HG02943 (cell line): ENCODE measurements at regions not wholly inside any gene's neighbourhood (a gene's known extent, or its start where the extent isn't known, plus 50 kb on each side); places are given as distances from the start of the nearest gene placed in this dataset.

ENCODE experiments used
- ATAC-seq: cut with Tn5 transposase; IDR thresholded peaks from one replicate; pipeline ENCODE4 v1.9.1; 2021; ENCODE audit warnings: mild to moderate bottlenecking, low read depth, moderate library complexity; ENCODE audit not compliant: unreplicated experiment

DNA sequence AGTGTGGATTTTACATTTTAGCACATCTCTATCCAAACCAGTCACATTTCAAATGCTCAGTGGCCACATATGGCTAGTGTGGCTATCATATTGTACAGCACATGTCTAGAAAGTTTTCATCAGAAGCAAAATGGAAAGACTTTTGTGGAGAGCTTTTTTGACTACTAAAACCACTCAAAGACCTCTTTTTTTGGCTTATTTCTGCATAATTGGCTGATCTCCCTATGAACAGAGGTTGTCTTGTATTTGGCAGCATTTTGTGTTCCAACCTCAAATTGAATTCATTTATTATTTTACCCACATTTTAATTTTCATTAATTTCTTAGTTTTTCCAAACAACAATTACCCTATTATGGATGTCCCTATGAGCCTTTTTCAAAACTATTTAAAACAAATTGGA, 395.7 kb downstream of the TLE1 start:
- ATAC-seq, result no peak

DNA sequence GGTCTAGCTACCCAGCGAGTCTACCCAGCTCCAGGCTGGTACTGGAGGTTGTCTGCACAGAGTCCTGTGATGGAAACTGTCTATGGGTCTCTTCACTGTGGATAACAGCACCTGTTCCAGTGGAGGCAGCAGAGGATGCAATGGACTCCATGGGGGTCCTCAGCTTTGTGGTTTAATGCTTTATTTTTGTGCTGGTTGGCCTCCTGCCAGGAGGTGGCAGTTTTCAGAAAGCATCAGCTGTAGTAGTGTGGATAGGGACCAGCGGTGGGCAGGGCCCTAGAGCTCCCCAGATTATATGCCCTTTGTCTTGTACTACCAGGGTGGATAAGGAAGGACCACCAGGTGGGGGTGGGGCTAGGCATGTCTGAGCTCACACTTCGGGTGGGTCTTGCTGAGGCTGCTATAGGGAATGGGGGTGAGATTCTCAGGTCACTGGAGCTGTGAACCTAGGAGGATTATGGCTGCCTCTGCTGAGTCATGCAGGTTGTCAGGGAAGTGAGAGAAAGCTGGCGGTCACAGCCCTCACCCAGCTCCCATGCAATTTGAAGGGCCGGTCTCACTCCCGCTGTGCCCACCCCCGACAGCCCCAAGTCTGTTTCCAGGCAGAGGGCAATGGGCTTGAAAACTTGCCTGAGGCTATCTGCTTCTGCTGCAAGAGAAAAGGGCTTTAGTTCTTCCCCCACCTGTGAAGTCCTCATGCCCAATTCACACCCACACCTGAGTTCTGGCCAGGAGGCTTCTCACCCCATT, 397.1 kb downstream of the TLE1 start:
- ATAC-seq, result no peak

DNA sequence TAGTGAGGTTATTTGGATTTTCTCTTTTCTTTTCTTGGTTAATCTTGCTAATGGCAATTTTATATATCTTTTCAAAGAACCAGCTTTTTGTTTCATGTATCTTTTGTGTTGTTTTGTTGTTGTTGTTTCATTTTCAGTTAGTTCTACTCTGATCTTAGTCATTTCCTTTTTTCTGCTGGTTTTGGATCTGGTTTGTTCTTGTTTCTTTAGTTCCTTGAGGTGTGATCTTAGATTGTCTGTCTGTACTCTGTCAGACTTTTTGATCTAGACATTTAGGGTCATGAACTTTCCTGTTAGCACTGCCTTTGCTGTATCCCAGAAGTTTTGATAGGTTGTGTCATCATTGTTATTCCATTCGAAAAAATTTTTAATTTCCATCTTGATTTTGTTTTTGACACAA, 399.7 kb downstream of the TLE1 start:
- ATAC-seq, result no peak

DNA sequence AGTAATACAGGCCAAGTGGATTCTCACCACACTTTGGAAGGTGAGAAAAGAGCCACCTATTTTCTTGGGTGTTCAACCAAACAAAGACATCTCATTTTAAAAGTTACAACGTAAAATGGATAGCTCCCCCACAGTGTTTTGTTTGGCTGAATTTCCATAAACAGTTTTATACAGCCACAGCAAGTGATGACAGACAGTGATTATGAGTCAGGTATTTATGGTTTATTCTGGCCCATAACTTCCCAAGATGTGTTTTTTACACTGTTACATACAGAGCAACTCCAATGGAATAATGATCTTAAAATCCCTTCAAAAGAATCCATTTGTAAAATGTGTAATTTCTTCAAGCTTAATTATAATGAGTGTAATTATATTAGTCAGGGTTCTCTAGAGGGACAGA, 421.3 kb downstream of the TLE1 start:
- ATAC-seq, result no peak

DNA sequence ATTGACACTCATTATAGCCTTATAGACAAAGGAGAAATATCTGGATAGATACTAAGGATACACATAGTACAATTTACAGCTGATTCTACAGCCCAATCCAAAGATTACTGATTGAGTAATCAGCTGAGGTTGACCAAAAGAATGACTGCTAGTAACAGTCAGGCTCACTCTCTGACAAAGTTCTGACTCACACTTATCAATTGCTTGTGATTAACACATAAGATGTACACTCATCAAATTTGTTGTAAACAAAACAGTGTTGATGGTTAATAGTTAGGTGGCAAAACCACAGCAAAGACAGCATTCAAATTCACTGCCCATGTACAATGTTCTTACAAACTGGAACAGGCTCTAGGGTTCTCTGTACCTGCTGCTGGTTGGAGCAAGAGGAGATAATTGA, 422.7 kb downstream of the TLE1 start:
- no peak for ATAC-seq

DNA sequence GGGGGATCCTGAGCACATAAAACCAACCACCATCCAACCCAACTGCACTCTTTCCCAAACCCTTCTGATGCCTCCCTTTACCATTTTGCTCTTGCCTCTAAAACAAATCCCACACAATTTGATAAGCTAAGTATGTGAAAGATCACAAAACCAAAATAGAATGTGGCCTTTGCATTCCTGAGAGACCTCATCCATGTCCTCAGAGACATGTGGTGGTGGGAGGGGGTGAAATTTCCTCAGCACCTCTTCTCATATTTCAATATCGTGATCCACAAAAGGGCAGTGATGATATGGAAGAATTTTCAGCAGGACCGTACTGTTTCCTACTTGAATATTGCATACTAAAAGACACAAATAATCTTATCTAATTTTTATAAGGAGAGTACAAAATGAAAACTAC, 423.3 kb downstream of the TLE1 start:
- ATAC-seq, result no peak

DNA sequence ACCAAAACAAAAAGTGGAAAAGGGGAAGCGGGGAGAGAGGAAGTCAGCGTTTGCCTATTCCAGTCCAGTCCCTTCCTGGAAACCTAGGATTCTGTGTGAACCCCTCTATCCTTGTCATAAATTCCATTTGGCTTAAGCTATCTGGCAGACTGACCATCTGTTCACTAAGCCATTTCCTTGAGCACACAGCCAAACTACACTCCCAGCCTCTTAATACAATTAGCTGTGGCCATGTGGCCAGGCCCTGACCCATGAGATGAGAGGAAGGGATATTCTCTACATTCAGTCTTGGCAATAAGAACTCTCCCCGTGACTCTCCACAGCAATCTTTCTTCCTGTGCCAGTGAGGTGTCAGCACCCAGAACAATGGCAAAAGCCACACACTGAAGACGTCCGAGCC, 424.8 kb downstream of the TLE1 start:
- ATAC-seq, result no peak

DNA sequence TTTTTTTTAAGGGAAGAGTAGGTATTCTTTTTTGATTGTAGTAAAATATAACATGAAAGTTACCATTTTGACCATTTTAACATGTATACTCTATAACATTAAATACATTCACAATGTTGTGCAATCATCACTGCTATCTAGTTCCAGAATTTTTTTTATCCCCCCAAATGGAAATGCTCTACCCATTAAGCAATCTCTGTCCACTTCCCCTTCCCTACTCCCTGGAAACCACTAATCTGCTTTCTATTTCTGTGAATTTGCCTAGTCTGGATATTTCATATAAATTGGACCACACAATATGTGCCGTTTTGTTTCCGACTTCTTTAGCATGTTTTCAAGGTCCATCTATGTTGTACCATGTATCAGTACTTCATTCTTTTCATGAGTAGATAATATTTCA, 429.5 kb downstream of the TLE1 start:
- no peak for ATAC-seq

DNA sequence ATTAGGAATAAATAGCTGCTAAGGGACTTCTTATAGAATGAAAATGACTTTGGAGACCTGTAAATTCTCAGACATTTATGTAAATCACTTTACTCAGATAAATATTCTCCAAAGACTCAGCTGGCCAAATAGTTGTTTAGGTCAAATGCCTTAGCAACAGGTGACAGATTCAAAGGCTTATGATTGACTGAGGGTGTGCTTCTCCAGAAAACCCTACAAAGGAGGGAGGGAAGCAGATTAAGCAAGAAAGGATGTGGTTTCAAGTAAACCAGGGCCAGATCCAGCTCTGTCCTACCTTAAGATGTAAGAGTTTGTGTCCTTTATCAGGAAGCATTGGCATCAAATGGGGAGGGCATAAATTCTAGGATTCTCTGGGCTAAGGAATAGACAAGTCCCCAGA, 433.0 kb downstream of the TLE1 start:
- ATAC-seq, result no peak

DNA sequence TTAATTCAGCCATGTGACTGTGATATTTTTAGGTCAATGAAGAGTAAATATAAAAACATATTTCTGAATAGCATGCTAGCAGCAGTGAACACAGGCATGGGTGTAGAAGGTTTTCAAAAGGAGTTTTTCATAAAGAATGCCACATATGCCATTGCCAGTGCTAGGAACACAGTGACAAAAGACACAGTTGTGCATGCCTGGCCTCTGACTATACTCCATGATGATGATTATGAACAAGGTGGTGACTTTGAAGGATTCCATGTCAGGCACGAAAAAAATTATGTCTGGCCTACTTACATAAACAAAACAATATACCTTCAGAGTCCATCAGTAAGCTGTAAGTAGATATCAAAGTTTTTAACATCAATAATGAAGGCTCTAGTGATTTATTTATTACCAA, 438.7 kb downstream of the TLE1 start:
- ATAC-seq, result no peak

DNA sequence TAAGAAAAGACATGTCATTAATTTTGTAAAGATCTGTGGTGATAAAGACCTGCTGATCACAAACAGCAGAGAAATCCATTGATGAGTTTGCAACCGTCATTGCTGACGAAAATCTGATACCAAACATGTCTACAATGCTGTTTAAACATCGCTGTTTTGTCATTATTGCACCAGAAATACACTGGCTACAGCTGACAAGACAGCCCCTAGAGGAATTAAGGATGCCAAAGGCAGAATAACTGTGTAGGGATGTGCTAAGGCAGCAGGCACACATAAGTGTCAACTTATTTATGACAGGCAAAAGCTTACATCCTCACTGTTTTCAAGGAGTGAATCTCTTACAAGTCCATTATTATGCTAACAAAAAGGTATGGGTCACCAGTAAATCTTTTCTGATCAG, 439.3 kb downstream of the TLE1 start:
- no peak for ATAC-seq

DNA sequence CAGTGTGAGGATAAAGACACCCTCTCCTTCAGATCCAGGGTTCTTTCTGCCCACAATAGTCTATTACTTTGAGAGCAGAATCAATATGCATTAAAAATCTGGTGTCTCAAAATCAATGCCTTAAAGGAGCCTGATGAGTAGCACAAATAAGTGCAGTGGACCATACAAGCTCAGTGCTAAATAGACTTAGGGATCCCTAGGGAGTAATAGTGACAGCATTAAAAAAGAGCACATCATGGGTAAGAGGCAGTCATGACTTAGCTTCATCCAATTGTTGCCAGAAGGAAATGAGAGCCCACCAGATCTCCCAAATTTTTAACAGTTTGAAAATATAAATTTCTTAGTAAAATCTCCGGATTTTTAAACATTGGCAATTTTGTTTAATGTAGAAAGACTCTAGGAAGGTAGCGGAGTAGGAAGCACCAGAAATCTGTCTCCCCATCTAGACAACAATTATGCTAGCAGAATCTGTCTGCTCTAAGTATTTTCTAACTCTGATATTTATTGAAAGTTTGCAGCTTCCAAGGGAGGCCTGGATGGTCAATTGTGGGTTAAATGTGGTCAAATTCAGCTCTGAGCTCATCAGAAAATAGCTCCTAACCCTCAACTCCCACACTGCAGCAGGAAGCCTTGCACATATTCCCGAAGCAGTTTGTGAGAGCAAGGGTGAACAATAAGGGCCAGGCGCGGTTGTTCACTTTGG, 443.9 kb downstream of the TLE1 start:
- ATAC-seq, result no peak

DNA sequence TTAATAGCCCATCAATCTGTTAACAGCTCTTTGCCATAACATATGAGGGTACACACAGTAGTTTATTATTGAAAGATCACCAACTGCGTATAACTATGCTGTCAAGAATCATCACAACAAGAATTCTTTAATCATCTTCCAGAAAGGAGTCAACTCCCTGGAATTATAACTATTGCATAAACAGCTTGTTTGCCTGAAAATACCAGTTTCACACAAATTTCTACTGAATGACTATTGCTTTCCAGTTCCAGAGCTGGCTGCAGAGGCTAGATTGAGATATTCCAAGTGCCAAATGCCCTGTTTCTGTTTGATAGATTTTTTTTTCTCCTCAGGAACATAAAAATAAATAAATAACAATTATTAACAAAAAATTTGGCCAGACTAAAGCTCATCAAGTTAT, 444.7 kb downstream of the TLE1 start:
- ATAC-seq, result no peak

DNA sequence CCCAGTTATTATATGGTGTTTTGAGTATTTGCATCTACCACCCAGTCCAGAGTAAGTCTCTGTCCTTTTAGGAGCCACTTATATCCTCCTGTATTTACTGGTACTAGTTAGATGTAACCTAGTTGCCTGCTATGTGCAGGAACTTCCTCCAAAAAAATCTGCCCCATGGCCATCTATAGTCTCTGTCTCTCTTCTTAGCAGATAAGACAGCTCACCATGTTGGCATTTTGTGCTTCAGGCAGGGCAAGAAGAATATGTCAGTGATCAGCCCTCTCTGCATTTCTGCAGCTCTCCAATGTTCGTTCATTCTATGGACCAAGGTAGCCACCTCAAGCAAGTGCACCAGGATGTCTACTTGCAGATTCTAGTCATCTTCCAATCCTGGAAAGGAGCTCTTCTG, 446.5 kb downstream of the TLE1 start:
- ATAC-seq, result no peak

DNA sequence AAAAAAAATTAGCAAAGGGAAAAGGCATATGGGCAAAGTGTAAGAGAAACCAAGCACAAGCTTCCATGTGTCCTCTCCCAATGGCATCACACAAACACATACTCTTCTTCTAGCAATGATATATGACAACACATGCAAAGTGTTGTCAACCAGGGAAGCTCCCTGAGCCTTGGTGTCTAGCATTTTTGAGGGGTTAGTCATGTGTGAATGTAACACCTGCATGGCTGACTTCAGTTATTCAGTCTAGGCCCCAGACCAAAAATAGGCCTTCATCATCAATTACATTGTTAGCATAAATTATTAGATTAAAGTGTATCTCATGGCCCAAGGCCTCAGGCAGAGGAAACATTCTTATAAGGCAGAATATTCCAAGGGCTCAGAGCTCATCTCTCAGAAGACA, 450.0 kb downstream of the TLE1 start:
- ATAC-seq, result no peak

DNA sequence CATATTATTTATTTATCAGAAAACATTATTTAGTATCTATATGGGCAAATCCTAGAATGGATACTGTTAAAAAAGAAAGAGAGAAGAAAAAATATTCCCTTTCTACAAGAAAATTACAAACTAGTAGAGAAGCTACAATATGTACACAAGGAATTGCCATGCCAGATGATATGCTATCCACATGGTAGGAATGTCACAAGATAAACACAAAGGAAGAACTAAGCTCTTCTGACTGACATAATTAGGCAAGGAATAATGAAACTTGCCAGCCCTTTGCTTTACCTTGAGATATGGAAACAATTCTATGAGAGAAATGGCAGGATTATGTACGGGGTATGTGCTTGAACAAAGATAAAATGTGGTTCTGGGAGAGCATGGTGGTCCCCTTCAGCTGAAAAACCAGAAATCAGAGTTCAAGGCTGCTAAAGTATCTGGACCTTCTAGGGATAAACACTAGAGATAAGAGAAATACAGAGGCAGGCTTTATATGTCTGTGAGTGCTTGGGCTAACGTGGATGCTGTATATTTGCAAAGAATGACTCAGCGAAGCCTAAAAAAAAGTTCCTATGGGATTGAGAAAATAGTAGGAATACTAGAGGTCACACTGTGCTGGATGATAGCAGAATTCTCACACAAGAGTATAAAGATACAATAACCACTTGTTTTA, 451.6 kb downstream of the TLE1 start:
- ATAC-seq, result no peak

DNA sequence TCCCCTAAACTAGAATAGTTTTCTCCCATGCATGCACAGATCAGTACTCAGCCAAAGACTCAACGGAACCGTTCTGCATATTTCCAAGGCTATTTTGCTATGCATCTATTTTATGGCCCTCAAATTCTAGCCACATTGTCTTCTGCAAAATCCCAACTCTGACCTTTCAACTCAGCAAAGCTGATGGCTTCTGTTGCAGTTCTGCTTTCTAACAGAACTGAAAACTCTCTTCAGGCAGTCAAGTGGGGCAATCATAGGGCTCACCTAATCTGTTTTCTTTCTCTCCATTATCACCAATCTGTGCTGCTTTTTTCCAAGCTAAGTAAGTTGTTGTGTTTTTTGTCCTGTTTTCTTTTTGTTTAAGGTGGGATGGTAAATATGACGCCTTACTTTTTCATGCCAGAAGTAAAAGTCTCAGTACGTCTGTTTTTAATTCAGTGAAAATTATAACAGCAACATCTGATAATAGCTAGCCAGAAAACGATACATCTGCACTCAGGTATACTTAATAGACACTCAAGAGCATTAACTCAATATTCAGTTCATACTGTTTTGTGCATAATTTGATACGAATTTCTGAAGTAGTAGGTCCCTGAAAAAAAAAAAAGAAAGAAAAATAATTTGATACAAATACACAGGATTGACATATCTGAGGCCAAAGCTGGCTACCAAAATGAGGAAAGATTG, 454.3 kb downstream of the TLE1 start:
- no peak for ATAC-seq

DNA sequence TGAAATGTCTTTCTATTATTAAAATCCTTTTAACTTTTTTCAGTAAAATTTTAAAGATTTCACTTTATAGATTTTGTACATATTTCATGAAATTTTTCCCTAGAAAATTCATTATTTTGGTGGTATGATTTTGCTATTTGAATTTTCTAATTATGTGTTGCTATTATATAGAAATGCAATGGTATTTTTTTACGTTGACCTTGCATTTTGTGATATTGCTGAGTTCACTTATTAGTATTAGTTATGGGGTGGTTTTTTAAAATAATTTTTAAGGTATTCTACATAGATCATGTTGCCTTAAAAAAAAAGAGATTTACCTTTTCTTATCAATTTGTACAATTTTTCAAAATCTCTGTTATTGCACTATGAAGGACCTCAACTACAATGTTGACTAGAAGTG, 458.3 kb downstream of the TLE1 start:
- ATAC-seq, result no peak

DNA sequence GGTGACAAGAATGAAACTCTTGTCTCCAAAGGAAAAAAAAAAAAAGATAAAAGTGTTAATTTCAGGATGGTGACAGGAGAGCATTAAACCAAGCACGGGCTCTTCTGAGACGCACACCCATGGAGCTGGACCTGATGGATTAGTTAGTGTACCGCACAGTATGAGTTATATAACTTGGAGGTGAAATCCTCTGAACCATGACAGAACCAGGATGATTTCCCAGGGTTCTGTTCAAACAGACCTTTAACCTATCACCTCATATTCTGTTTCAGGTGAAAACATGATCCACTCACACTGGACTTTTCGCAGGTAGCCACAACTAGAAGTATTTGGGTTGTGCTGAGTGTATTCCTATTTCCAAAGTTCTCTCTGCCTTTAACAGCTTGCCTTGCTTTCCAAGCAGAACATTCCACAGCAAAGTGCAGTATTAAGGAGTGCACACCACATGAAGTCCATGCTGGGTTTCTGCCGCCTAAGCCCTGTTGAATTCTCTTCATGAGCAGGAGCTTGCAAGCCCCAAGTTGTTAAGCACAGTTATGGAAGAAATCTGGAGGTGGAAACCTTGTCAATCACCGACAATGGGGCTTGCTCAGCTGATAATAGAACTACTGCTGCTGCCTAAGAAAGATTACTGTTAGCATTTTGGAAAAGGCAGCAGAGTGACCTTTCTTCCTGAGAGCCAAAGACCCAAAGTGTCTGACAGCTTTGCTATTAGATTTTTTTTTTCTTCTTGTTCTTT, 461.7 kb downstream of the TLE1 start:
- ATAC-seq, result no peak

DNA sequence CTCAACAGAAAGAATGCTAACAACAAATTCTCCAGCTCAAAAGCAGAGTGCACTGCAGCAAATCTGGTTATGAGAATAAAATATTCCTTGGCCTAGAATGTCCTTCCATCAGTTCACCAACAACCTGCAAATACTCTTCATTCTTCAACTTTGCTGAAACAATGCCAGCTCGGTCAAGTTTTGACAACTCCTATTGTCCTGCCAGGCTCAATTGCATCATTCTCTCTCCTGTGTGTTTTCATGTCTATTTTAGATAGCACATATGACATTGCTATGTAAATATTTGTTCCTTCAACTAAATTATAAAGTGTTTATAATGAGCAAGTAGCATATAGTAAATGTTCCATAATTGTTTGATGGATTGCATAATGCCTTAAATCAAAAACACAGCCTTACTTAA, 463.8 kb downstream of the TLE1 start:
- no peak for ATAC-seq
